SK-N-SH (cell line): ENCODE measurements at regions not wholly inside any gene's neighbourhood (a gene's known extent, or its start where the extent isn't known, plus 50 kb on each side); places are given as distances from the start of the nearest gene placed in this dataset.

Experiments
- CHD2 ChIP-seq: fragments of 150-350 bp; IDR thresholded peaks from 2 replicates; pipeline ENCODE4 v1.6.1; 2018; ENCODE audit warnings: low read length; ENCODE audit not compliant: partially characterized antibody
- JUND ChIP-seq: IDR thresholded peaks from 2 replicates; pipeline ENCODE4 v1.4.0; 2012
- RFX5 ChIP-seq: IDR thresholded peaks from 2 replicates; pipeline ENCODE4 v1.6.1; 2012; ENCODE audit warnings: mild to moderate bottlenecking, improper control_type of control experiment, low read length
- TF ChIP-seq, protein P1 (sequence below): fragments of 200-600 bp; sonication (generic); IDR thresholded peaks from 2 replicates; pipeline ENCODE4 v1.6.1; 2017; ENCODE audit warnings: antibody characterized with exemption, mild to moderate bottlenecking, moderate library complexity
- TF ChIP-seq, protein P2 (sequence below): IDR thresholded peaks from 2 replicates; pipeline ENCODE4 v1.6.1; 2012; ENCODE audit warnings: mild to moderate bottlenecking, low read depth, low read length, moderate library complexity

DNA sequence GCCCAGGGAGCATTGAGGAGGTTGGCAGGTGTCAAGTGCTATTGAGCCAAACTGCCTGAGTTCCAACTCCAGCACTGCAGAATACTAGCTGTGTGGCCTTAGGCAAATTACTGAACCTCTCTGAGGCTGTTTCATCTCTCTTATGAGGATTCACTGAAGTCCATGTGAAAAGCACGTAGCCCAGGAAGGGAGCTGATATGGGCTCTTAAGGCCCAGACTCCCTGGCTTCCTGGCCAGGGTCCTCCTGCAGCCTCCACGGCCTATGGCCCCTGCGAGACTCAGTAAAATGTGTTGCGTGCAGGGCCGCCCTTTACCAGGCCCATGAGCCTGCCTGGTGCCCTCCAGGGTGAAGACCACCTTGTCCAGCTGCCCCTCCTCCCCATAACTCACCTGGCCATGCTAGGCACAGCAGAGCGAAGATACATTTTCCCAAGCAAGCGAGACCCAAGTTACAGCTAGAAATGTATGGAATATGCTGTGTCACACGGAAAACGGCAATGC lies 133.7 kb upstream of the TNRC6C start:
- TF ChIP-seq, protein P1, sequence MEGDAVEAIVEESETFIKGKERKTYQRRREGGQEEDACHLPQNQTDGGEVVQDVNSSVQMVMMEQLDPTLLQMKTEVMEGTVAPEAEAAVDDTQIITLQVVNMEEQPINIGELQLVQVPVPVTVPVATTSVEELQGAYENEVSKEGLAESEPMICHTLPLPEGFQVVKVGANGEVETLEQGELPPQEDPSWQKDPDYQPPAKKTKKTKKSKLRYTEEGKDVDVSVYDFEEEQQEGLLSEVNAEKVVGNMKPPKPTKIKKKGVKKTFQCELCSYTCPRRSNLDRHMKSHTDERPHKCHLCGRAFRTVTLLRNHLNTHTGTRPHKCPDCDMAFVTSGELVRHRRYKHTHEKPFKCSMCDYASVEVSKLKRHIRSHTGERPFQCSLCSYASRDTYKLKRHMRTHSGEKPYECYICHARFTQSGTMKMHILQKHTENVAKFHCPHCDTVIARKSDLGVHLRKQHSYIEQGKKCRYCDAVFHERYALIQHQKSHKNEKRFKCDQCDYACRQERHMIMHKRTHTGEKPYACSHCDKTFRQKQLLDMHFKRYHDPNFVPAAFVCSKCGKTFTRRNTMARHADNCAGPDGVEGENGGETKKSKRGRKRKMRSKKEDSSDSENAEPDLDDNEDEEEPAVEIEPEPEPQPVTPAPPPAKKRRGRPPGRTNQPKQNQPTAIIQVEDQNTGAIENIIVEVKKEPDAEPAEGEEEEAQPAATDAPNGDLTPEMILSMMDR: no peak
- TF ChIP-seq CHD2 (no peak), RFX5 (no peak), JUND (no peak)
- TF ChIP-seq, protein P2, sequence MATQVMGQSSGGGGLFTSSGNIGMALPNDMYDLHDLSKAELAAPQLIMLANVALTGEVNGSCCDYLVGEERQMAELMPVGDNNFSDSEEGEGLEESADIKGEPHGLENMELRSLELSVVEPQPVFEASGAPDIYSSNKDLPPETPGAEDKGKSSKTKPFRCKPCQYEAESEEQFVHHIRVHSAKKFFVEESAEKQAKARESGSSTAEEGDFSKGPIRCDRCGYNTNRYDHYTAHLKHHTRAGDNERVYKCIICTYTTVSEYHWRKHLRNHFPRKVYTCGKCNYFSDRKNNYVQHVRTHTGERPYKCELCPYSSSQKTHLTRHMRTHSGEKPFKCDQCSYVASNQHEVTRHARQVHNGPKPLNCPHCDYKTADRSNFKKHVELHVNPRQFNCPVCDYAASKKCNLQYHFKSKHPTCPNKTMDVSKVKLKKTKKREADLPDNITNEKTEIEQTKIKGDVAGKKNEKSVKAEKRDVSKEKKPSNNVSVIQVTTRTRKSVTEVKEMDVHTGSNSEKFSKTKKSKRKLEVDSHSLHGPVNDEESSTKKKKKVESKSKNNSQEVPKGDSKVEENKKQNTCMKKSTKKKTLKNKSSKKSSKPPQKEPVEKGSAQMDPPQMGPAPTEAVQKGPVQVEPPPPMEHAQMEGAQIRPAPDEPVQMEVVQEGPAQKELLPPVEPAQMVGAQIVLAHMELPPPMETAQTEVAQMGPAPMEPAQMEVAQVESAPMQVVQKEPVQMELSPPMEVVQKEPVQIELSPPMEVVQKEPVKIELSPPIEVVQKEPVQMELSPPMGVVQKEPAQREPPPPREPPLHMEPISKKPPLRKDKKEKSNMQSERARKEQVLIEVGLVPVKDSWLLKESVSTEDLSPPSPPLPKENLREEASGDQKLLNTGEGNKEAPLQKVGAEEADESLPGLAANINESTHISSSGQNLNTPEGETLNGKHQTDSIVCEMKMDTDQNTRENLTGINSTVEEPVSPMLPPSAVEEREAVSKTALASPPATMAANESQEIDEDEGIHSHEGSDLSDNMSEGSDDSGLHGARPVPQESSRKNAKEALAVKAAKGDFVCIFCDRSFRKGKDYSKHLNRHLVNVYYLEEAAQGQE: no peak
